NCI-H524 (cell line): ENCODE measurements at regions not wholly inside any gene's neighbourhood (a gene's known extent, or its start where the extent isn't known, plus 50 kb on each side); places are given as distances from the start of the nearest gene placed in this dataset.
"Not testable (repeated sequence)": the region's sequence is repeated elsewhere in the genome, so short reads cannot be mapped to it uniquely, and the experiment has no call there.

ENCODE experiments used
- DNase-seq, 2 experiments: peaks; one replicate each; lab custom pipeline; 2025; lab: John Stamatoyannopoulos, UW

DNA sequence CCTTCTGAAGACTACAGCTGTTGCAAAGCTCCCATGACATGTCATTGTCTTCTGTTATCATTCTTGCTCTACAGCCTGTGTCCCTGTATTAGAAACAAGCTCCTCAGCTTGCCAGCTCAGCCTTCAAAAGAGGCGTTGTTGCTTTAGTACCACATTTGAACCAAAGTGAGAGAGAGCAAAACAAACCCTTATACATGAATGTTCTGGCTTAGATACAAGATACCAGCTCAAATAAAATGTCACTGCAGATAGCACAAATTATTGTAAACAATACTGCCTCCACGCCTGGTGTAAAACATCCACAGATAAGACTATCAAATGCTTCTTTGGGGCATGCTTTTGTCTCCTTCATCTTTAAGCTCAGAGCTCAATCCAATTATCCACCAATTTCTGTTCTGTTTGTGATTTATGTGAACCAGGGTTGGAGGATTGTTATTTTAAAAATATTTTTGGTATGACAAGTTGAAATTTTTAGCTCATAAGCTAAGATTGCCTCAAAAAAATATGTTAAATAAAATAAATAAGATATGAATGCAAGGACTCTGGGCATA lies 403.6 kb upstream of the CDIN1 start:
- DNase-seq = no peak

GRCh38 chr15:36177590-36178302 lies 401.7 kb upstream of the CDIN1 start:
- DNase-seq = no peak

DNA sequence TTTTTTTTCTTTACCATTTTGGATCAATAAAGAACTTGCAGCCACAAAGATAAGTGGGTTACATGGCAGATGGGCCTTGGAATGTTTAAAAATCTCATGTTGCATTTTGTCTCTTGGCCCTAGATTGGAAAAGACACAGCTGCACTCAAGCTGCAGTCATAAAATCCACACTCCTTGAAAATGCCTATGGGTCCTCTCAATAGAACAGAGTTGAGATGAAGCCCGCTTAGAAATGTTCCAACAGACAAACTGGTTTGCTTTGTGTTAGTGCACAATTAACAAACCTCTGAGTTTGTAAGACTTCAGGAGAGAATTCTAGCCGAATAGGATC lies 401.2 kb upstream of the CDIN1 start:
- peak in 1 of 2 experiments; percentile 49 for DNase-seq

DNA sequence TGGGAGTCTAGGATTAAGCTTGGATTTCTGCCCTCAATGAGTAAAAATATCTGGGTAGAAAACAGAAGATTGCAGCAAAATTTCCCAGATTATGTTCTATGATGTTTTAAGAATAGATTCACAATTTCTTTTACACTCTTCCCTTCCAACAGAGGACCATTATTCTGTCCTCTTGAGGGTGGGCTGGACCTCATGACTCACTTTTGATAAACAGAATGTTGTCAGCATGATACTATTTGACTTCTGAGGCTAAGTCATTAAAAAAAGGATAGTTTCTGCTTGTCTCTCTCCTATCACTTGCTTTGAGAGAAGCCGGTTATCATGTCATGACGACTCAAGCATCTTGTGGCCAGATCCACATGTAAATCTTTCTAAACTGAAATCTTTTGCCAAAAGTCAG lies 396.2 kb upstream of the CDIN1 start:
- no peak for DNase-seq

DNA sequence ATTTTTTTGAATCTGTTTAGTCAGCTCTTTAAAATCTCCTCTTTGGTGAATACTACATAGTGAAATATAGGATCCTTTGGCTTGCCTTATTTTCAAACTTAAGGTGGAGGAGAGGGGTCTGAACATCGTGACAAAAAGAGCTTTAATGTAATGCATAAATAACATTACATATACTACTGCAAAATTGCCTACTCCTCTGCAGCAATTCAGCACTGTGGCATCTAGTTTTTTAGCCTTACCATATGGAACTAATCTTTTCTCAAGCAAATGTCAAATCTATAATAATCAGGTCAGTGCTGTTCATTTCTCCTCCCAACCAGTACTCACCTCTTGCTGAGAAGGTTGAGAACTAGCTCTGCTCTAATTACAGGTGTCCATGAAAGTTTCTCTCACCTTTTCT lies 394.0 kb upstream of the CDIN1 start:
- no peak for DNase-seq

DNA sequence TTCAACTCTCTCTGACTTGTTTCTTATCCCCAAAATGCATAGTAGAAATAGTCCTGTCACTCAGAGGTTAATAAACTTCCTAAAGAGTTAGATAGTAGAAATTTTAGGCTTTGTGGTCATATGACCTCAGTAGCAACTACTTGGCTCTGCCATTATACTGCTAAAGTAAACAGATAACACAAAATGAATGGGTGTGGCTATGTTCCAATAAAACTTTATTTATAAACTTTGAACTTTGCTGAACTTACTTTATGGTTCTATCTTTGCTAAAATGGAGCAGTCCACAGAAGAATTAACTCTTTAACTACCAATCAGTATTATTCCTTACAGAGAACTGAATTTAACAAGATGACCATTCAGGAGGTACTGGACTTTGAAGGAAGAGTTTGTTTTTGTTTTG lies 393.6 kb upstream of the CDIN1 start:
- no peak for DNase-seq

DNA sequence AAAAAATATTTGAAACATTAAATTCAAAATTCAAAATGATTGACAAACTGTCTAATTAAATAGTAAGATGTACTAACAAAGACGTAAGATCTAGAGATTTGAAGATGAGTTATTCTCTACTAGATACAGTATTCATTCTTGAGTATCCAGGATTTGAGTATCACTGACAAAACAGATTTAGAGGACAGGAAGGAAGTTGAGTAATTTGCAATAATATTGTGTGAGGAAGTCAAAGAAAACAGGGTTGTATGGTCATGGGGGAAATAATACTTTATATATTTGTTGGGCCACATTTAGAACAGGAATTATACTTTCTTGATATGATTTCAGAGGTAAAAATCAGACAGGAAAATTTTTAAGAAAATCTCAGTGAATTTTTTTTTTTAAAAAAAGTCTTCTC lies 393.1 kb upstream of the CDIN1 start:
- no peak for DNase-seq

- no peak for DNase-seq
Measured at GRCh38 chr15:36191459-36191858, 388.0 kb upstream of the CDIN1 start.

DNA sequence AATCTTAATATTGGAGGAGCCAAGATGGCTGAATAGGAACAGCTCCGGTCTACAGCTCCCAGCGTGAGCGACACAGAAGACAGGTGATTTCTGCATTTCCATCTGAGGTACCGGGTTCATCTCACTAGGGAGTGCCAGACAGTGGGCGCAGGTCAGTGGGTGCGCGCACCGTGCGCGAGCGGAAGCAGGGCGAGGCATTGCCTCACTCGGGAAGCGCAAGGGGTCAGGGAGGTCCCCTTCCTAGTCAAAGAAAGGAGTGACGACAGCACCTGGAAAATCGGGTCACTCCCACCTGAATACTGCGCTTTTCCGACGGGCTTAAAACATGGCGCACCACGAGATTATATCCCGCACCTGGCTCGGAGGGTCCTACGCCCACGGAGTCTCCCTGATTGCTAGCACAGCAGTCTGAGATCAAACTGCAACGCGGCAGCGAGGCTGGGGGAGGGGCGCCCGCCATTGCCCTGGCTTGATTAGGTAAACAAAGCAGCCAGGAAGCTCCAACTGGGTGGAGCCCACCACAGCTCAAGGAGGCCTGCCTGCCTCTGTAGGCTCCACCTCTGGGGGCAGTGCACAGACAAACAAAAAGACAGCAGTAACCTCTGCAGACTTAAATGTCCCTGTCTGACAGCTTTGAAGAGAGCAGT lies 383.9 kb upstream of the CDIN1 start:
- DNase-seq = not testable (repeated sequence)

GRCh38 chr15:36208868-36209582 lies 370.4 kb upstream of the CDIN1 start:
- no peak for DNase-seq

GRCh38 chr15:36210426-36210825 lies 369.0 kb upstream of the CDIN1 start:
- no peak for DNase-seq

GRCh38 chr15:36218322-36218721 lies 361.1 kb upstream of the CDIN1 start:
- no peak for DNase-seq

DNA sequence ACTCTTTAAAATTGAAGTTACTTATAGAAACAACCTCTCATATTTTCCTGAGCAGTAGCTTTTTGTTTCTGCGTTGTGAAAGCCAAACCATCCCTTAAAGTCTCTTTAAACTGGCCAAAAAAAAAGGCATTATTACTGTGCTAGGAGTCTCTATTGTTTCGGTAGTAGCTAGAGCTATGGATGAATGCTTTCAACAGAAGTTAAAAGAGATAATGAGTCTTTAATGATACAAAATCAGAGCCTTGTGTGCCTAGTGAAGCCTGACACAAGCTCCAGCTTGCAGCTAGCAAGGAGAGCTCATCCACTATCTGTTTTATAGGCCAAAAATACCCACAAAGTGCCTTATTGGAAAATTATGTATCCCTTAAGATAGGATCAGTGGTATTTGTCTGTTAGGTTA lies 360.4 kb upstream of the CDIN1 start:
- DNase-seq = no peak

- no peak for DNase-seq
Measured at GRCh38 chr15:36221992-36222391, 357.4 kb upstream of the CDIN1 start.

- DNase-seq = no peak
Measured at GRCh38 chr15:36230776-36231175, 348.6 kb upstream of the CDIN1 start.

GRCh38 chr15:36232491-36232890 lies 346.9 kb upstream of the CDIN1 start:
- no peak for DNase-seq

- no peak for DNase-seq
Measured at GRCh38 chr15:36234743-36235142, 344.7 kb upstream of the CDIN1 start.

DNA sequence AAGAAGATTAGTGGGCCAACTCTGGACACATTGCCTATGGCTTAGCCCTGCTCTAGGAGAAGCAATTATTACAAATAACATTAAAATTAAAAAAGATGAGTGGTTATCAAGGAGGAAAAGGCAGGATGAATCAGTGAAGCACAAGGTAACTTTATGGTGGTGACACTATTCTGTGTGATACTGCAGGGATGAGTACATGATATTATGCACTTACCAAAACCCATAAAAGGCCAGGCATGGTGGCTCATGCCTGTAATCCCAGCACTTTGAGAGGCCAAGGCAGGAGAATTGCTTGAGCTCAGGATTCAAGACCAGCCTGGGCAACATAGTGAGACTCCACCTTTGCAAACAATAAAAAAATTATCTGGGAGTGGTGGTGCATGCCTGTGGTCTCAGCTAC lies 344.3 kb upstream of the CDIN1 start:
- no peak for DNase-seq

- DNase-seq = no peak
Measured at GRCh38 chr15:36239509-36239908, 339.9 kb upstream of the CDIN1 start.

DNA sequence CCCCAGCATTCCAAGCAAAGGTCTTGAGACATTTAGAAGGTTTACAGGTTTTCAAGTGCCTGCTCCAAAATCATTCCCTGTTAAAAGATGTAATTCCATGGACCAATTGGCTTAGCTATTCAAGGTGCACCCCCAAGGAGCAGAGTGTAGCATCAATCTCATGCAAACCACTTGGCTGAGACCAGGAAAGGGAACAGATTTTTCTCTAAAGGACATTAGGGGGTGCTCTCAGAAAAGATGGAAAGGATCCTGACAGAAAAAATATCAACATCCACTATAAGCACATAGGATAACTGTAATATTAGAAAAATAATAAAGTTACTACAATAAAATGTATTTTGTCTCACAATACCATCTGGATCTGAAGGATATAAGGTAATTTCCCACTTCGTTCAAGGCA lies 328.0 kb upstream of the CDIN1 start:
- DNase-seq = no peak

GRCh38 chr15:36252146-36252711 lies 327.2 kb upstream of the CDIN1 start:
- no peak for DNase-seq

DNA sequence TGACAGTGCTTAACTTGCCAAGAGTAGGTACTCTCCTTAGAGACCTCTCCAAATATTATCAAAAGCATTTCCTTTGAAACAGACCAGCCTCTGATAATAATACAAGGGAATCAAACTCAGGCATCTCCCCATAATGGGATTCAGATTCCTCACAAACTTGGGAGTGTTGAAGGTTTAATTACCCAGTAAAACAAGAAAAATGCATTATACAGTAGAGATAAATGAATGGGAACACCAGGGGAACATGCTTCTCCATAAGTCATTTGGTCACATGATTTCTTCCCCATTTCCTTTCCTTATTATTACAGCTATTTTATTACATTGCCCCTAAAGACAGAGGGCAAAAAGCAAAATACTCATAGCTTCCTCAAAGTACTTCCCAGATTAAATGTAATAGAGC lies 325.0 kb upstream of the CDIN1 start:
- no peak for DNase-seq

- no peak for DNase-seq
Measured at GRCh38 chr15:36256404-36256807, 323.0 kb upstream of the CDIN1 start.
